Lower leg skin (tissue), 4 donors: ENCODE measurements at regions not wholly inside any gene's neighbourhood (a gene's known extent, or its start where the extent isn't known, plus 50 kb on each side); places are given as distances from the start of the nearest gene placed in this dataset.

ENCODE experiments used
- DNase-seq, 2 donors: peaks; one replicate each; pipeline ENCODE4 v3.0.0-alpha.2; 2019; ENCODE audit warnings: low spot score in 2 of 2
- H3K4me3 ChIP-seq: fragments of 200-600 bp; sonication (generic); 2 replicates; pipeline ENCODE4 v1.5.1; 2017; ENCODE audit warnings: mild to moderate bottlenecking, low read depth; ENCODE audit not compliant: poor library complexity, severe bottlenecking
- CTCF ChIP-seq, 3 donors: fragments of 450-650 bp; IDR thresholded peaks; one replicate each; pipeline ENCODE4 v1.5.1; 2016; ENCODE audit warnings: antibody characterized with exemption in 3 of 3, mild to moderate bottlenecking in 3 of 3, moderate library complexity in 2 of 3
- POLR2A ChIP-seq, 2 donors: fragments of 450-650 bp; IDR thresholded peaks; one replicate each; pipeline ENCODE4 v1.6.1; 2016 to 2017; ENCODE audit warnings: antibody characterized with exemption in 2 of 2, mild to moderate bottlenecking in 1 of 2, moderate library complexity in 1 of 2
- WGBS, 2 donors: methylation state at CpG; one replicate each; pipeline ENCODE4 v1.1.5; 2018; 5-methylcytosine and 5-hydroxymethylcytosine counted together
- intact Hi-C: fragments of 100-400 bp; cut with DNase I; formaldehyde crosslinking; loops from one replicate; pipeline ENCODE4 v1.15.0; 2023; ENCODE audit warnings: low total_unique reads

- 88 to 94% methylated on average over 3 of the region's 3 CpGs for WGBS, 2 donors
- no peak overlapping the region for H3K4me3 ChIP-seq
- intact Hi-C loops, result no loop called here
- TF ChIP-seq POLR2A (IDR thresholded peaks at IDR 0.05) (no peak), CTCF (IDR thresholded peaks at IDR 0.05) (no peak)
- no peak for DNase-seq
Measured at GRCh38 chr7:41576166-41576565, 126.7 kb downstream of the INHBA start.

- intact Hi-C loops, result no loop called here
- TF ChIP-seq POLR2A (IDR thresholded peaks at IDR 0.05), result no peak
- no peak for TF ChIP-seq CTCF (IDR thresholded peaks at IDR 0.05)
- no peak for DNase-seq
- H3K4me3 ChIP-seq, result no peak overlapping the region
Measured at GRCh38 chr7:41574377-41574776, 128.5 kb downstream of the INHBA start.

GRCh38 chr7:41573862-41574261 is 129.0 kb downstream of the INHBA start:
- no peak overlapping the region for H3K4me3 ChIP-seq
- WGBS, 2 donors, result 55 to 69% methylated on average over 1 of the region's 1 CpG
- TF ChIP-seq CTCF (IDR thresholded peaks at IDR 0.05) (no peak), POLR2A (IDR thresholded peaks at IDR 0.05) (no peak)
- intact Hi-C loops, result no loop called here
- DNase-seq, result no peak

DNA sequence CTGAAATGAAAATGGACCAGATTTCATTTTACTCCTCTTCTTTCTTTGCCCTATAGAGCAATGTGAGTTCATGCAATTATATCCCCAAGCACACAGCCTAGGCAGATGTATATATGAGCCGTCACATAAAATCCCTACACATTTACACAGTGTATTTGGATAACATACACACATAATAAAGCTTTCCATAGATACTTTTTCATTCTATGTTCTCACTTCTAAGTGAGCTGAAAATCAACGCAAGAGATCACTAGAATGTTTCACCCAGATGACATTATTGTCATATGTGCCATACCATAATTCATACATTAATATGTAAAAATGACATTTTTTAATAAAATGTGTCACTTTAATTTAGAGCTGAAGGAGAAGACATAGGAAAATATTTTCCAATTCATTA is 129.4 kb downstream of the INHBA start:
- WGBS, 2 donors, result 70 to 80% methylated on average over 2 of the region's 2 CpGs

GRCh38 chr7:41573015-41573414 is 129.9 kb downstream of the INHBA start:
- H3K4me3 ChIP-seq, result no peak overlapping the region
- intact Hi-C loops, result no loop called here
- no peak for DNase-seq
- TF ChIP-seq POLR2A (IDR thresholded peaks at IDR 0.05) (no peak), CTCF (IDR thresholded peaks at IDR 0.05) (no peak)
- 68 to 81% methylated on average over 2 of the region's 2 CpGs for WGBS, 2 donors

More for the DNA sequence above, 129.4 kb downstream of the INHBA start:
- TF ChIP-seq CTCF (IDR thresholded peaks at IDR 0.05) (no peak), POLR2A (IDR thresholded peaks at IDR 0.05) (no peak)
- intact Hi-C loops, result no loop called here
- DNase-seq, result no peak
- H3K4me3 ChIP-seq, result no peak overlapping the region

DNA sequence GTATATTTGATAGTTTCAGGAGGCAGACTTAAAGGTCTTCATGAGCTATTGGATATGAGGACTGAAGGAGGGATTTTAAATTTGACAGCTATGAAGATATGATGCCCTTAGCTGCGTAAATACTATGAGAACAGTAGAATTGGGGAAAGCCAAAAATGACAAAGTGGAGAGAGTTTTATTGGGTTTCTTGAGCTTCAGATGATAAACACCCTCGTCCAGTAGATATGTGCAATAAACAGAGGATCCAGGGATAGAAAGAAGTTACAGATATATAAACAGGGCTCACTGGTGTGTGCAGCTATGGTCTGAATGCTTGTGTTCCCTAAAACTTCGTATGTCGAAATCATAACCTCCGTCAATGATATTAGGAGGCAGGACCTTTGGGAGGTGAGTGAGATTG is 131.3 kb downstream of the INHBA start:
- WGBS, 2 donors, result 86 to 91% methylated on average over 5 of the region's 5 CpGs
- TF ChIP-seq CTCF (IDR thresholded peaks at IDR 0.05) (no peak), POLR2A (IDR thresholded peaks at IDR 0.05) (no peak)
- H3K4me3 ChIP-seq, result no peak overlapping the region
- intact Hi-C loops, result no loop called here
- no peak for DNase-seq
